ENCODE measurements at regions not wholly inside any gene's neighbourhood (a gene's known extent, or its start where the extent isn't known, plus 50 kb on each side); places are given as distances from the start of the nearest gene placed in this dataset.

DNA sequence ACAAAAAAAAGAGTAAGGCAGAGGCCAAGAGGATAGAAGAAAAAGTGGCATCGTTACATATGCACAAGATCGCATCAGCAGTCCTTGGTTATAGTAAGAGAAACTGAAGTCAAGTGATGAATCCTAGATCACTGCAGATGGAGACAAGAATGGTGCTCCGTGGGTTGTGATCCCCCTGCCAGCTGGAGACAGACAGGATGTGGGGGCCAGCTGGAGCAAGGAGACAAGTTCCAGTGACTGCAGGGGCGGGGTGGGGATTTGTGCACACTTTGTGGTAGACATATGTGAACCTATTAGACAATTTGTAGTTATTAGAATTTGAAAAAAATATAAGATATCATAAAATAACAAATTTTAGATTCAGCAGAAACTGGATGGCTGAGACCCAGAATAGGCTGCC, 697.9 kb upstream of the ADAMTS16 start (continued):
- TF ChIP-seq RNF2 (IDR thresholded peaks at IDR 0.05; ENCODE audit: borderline replicate concordance, low read depth): no peak
- no peak for TF ChIP-seq CHD4 (IDR thresholded peaks at IDR 0.05; ENCODE audit: borderline replicate concordance)
- TF ChIP-seq POLR2AphosphoS2 (conservative IDR thresholded peaks at IDR 0.05; ENCODE audit: low read length): no peak
- TF ChIP-seq E2F6 (IDR thresholded peaks at IDR 0.05; ENCODE audit: borderline replicate concordance, low read depth): no peak
- no peak for TF ChIP-seq ZFP36 (IDR thresholded peaks at IDR 0.05; ENCODE audit: borderline replicate concordance, partially characterized antibody)

DNA sequence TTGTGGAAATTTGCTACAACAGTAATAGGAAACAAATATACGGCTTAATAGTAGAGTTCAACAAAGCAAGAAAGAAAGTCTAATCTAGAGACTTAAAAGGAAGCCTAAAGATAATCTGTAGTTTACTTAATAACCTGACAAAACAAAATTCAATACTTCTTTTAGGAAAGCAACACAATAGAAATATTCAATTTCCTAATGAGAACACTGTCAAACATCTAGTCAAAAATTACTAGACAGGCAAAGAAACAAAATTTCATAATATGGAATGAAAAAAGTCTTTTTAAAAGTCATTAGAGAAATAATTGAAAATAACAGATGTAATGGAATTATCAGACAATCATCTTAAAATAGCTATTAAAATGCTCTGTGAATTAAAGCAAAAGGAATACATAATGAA, 692.5 kb upstream of the ADAMTS16 start:
- H3K4me1 ChIP-seq: no peaks in the 10 kb centered on the region
- TF ChIP-seq, protein P1, sequence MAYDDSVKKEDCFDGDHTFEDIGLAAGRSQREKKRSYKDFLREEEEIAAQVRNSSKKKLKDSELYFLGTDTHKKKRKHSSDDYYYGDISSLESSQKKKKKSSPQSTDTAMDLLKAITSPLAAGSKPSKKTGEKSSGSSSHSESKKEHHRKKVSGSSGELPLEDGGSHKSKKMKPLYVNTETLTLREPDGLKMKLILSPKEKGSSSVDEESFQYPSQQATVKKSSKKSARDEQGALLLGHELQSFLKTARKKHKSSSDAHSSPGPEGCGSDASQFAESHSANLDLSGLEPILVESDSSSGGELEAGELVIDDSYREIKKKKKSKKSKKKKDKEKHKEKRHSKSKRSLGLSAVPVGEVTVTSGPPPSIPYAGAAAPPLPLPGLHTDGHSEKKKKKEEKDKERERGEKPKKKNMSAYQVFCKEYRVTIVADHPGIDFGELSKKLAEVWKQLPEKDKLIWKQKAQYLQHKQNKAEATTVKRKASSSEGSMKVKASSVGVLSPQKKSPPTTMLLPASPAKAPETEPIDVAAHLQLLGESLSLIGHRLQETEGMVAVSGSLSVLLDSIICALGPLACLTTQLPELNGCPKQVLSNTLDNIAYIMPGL (CRISPR knock-in tag; IDR thresholded peaks at IDR 0.05; ENCODE audit: borderline replicate concordance): no peak
- TF ChIP-seq CBX2 (IDR thresholded peaks at IDR 0.05; ENCODE audit: borderline replicate concordance, low read depth): no peak
- no peak for TF ChIP-seq POLR2AphosphoS2 (conservative IDR thresholded peaks at IDR 0.05; ENCODE audit: low read length)
- TF ChIP-seq, protein P2, sequence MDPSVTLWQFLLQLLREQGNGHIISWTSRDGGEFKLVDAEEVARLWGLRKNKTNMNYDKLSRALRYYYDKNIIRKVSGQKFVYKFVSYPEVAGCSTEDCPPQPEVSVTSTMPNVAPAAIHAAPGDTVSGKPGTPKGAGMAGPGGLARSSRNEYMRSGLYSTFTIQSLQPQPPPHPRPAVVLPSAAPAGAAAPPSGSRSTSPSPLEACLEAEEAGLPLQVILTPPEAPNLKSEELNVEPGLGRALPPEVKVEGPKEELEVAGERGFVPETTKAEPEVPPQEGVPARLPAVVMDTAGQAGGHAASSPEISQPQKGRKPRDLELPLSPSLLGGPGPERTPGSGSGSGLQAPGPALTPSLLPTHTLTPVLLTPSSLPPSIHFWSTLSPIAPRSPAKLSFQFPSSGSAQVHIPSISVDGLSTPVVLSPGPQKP (IDR thresholded peaks at IDR 0.05; ENCODE audit: low read depth, low read length): no peak
- TF ChIP-seq TP53 (CRISPR knock-in tag; IDR thresholded peaks at IDR 0.05): no peak
- TF ChIP-seq, protein P3, sequence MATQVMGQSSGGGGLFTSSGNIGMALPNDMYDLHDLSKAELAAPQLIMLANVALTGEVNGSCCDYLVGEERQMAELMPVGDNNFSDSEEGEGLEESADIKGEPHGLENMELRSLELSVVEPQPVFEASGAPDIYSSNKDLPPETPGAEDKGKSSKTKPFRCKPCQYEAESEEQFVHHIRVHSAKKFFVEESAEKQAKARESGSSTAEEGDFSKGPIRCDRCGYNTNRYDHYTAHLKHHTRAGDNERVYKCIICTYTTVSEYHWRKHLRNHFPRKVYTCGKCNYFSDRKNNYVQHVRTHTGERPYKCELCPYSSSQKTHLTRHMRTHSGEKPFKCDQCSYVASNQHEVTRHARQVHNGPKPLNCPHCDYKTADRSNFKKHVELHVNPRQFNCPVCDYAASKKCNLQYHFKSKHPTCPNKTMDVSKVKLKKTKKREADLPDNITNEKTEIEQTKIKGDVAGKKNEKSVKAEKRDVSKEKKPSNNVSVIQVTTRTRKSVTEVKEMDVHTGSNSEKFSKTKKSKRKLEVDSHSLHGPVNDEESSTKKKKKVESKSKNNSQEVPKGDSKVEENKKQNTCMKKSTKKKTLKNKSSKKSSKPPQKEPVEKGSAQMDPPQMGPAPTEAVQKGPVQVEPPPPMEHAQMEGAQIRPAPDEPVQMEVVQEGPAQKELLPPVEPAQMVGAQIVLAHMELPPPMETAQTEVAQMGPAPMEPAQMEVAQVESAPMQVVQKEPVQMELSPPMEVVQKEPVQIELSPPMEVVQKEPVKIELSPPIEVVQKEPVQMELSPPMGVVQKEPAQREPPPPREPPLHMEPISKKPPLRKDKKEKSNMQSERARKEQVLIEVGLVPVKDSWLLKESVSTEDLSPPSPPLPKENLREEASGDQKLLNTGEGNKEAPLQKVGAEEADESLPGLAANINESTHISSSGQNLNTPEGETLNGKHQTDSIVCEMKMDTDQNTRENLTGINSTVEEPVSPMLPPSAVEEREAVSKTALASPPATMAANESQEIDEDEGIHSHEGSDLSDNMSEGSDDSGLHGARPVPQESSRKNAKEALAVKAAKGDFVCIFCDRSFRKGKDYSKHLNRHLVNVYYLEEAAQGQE (IDR thresholded peaks at IDR 0.05): no peak
- TF ChIP-seq ZC3H11A (IDR thresholded peaks at IDR 0.05): no peak
- TF ChIP-seq HDAC2 (IDR thresholded peaks at IDR 0.05): no peak
- no peak for TF ChIP-seq MAX (IDR thresholded peaks at IDR 0.05)
- TF ChIP-seq PBX3 (IDR thresholded peaks at IDR 0.05): no peak
- TF ChIP-seq NPAS2 (CRISPR knock-in tag; IDR thresholded peaks at IDR 0.05; ENCODE audit: borderline replicate concordance): no peak
- TF ChIP-seq RARB (CRISPR knock-in tag; IDR thresholded peaks at IDR 0.05): no peak
- no peak for ATAC-seq
- no peak overlapping the region for H3K4me2 ChIP-seq
- no peaks in the 10 kb centered on the region for H3K9me3 ChIP-seq
- WGBS (ENCODE audit: missing lambda C conversion rate): 17% methylated on average over 1 of the region's 1 CpG
- no peak overlapping the region for H3K27ac ChIP-seq
- H3K4me3 ChIP-seq: no peak overlapping the region
- CTCF ChIA-PET: no interaction called here
- POLR2A ChIA-PET: no interaction called here
- no peak for DNase-seq (ENCODE audit: low read depth in 1 of 2, low spot score in 1 of 2)
- no peak for FAIRE-seq
